ENCODE measurements at regions not wholly inside any gene's neighbourhood (a gene's known extent, or its start where the extent isn't known, plus 50 kb on each side); places are given as distances from the start of the nearest gene placed in this dataset.

GRCh38 chr13:59442461-59442860, 721.3 kb downstream of the DIAPH3 start:
- TF ChIP-seq EZH2 (IDR thresholded peaks at IDR 0.05; ENCODE audit: borderline replicate concordance) (no peak), EZH2phosphoT487 (IDR thresholded peaks at IDR 0.05; ENCODE audit: low read depth, severe bottlenecking, unreplicated experiment) (no peak)
- TF ChIP-seq, protein P1, sequence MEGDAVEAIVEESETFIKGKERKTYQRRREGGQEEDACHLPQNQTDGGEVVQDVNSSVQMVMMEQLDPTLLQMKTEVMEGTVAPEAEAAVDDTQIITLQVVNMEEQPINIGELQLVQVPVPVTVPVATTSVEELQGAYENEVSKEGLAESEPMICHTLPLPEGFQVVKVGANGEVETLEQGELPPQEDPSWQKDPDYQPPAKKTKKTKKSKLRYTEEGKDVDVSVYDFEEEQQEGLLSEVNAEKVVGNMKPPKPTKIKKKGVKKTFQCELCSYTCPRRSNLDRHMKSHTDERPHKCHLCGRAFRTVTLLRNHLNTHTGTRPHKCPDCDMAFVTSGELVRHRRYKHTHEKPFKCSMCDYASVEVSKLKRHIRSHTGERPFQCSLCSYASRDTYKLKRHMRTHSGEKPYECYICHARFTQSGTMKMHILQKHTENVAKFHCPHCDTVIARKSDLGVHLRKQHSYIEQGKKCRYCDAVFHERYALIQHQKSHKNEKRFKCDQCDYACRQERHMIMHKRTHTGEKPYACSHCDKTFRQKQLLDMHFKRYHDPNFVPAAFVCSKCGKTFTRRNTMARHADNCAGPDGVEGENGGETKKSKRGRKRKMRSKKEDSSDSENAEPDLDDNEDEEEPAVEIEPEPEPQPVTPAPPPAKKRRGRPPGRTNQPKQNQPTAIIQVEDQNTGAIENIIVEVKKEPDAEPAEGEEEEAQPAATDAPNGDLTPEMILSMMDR (IDR thresholded peaks at IDR 0.05; ENCODE audit: poor library complexity): no peak
- Histone ChIP-seq H3K27me3 (no peaks in the 10 kb centered on the region), H3K4me2 (no peak overlapping the region), H3K4me3 (no peak overlapping the region), H3K27ac (no peak overlapping the region), H3K9me2 (replicated peaks; ENCODE audit: insufficient read depth) (no peaks in the 10 kb centered on the region), H3K9me3 (ENCODE audit: low read depth) (no peaks in the 10 kb centered on the region), H4K20me1 (ENCODE audit: insufficient read depth, poor library complexity, severe bottlenecking) (no peaks in the 10 kb centered on the region), H3K4me1 (ENCODE audit: insufficient read depth) (no peaks in the 10 kb centered on the region), H2AFZ (no peak overlapping the region), H3K36me3 (replicated peaks; ENCODE audit: insufficient read depth, low read depth) (no peaks in the 10 kb centered on the region), H3K79me2 (no peaks in the 10 kb centered on the region)
- 57% methylated on average over 4 of the region's 4 CpGs for WGBS (ENCODE audit: low lambda C conversion rate, missing lambda C conversion rate)
- no peak for DNase-seq (ENCODE audit: low spot score)

DNA sequence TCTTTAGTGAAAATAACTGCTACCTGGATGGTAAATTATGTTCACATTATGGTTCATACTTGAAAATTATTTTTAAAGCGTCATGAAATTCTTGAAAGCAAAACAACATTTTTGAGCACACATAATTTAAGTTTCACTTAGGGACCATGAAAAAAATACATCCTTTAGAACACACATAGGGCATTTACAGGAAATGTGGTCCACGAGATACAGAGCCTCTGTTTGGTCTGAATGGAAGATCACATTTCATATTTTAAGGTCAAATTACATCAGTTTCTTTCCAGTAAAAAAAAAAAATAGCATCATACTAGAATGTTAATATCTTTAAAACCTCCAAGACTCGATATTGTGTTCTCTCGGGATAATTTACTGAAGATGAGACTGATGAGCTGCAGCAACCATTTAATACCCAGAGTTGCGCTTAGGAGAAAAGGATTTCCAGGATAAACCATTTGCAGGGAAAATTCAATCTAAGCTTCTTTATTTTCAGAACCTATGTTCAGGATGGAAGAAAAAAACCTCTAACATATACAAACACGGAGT, 720.7 kb downstream of the DIAPH3 start:
- no peak overlapping the region for H3K4me2 ChIP-seq
- no peak overlapping the region for H3K4me3 ChIP-seq
- no peaks in the 10 kb centered on the region for H3K9me3 ChIP-seq (ENCODE audit: low read depth)
- H3K27ac ChIP-seq: no peak overlapping the region
- DNase-seq (ENCODE audit: low spot score): no peak
- WGBS (ENCODE audit: low lambda C conversion rate, missing lambda C conversion rate): 67% methylated on average over 6 of the region's 6 CpGs
- no peaks in the 10 kb centered on the region for H3K9me2 ChIP-seq (replicated peaks; ENCODE audit: insufficient read depth)
- no peaks in the 10 kb centered on the region for H3K36me3 ChIP-seq (replicated peaks; ENCODE audit: insufficient read depth, low read depth)
- H2AFZ ChIP-seq: no peak overlapping the region
- no peaks in the 10 kb centered on the region for H4K20me1 ChIP-seq (ENCODE audit: insufficient read depth, poor library complexity, severe bottlenecking)
- no peaks in the 10 kb centered on the region for H3K27me3 ChIP-seq
- no peaks in the 10 kb centered on the region for H3K79me2 ChIP-seq
- no peaks in the 10 kb centered on the region for H3K4me1 ChIP-seq (ENCODE audit: insufficient read depth)
- TF ChIP-seq EZH2phosphoT487 (IDR thresholded peaks at IDR 0.05; ENCODE audit: low read depth, severe bottlenecking, unreplicated experiment) (no peak), EZH2 (IDR thresholded peaks at IDR 0.05; ENCODE audit: borderline replicate concordance) (no peak)
- TF ChIP-seq, protein P1 (IDR thresholded peaks at IDR 0.05; ENCODE audit: poor library complexity): no peak

GRCh38 chr13:59444210-59444857, 719.4 kb downstream of the DIAPH3 start:
- no peak overlapping the region for H3K4me3 ChIP-seq
- H3K27me3 ChIP-seq: no peaks in the 10 kb centered on the region
- no peaks in the 10 kb centered on the region for H3K36me3 ChIP-seq (replicated peaks; ENCODE audit: insufficient read depth, low read depth)
- no peak for DNase-seq (ENCODE audit: low spot score)
- 85% methylated on average over 6 of the region's 6 CpGs for WGBS (ENCODE audit: low lambda C conversion rate, missing lambda C conversion rate)
- no peak overlapping the region for H2AFZ ChIP-seq
- TF ChIP-seq, protein P1 (IDR thresholded peaks at IDR 0.05; ENCODE audit: poor library complexity): no peak
- H4K20me1 ChIP-seq (ENCODE audit: insufficient read depth, poor library complexity, severe bottlenecking): no peaks in the 10 kb centered on the region
- H3K4me1 ChIP-seq (ENCODE audit: insufficient read depth): no peaks in the 10 kb centered on the region
- H3K9me3 ChIP-seq (ENCODE audit: low read depth): no peaks in the 10 kb centered on the region
- no peak overlapping the region for H3K27ac ChIP-seq
- H3K4me2 ChIP-seq: no peak overlapping the region
- no peaks in the 10 kb centered on the region for H3K79me2 ChIP-seq
- H3K9me2 ChIP-seq (replicated peaks; ENCODE audit: insufficient read depth): no peaks in the 10 kb centered on the region

Data from hepatocyte (in vitro differentiated cells).